Upper lobe of left lung (tissue), 6 donors: ENCODE measurements at regions not wholly inside any gene's neighbourhood (a gene's known extent, or its start where the extent isn't known, plus 50 kb on each side); places are given as distances from the start of the nearest gene placed in this dataset.

ENCODE experiments used
- ATAC-seq, 2 donors: fragments of 200-7000 bp; cut with Tn5 transposase; one replicate each; pipeline ENCODE4 v1.9.1; 2022; ENCODE audit warnings: mild to moderate bottlenecking in 2 of 2, moderate library complexity in 2 of 2; ENCODE audit not compliant: low FRiP score in 2 of 2
- DNase-seq, 2 donors: peaks; one replicate each; pipeline ENCODE4 v3.0.0-alpha.2; 2019 to 2020
- H3K27ac ChIP-seq, 4 donors: fragments of 200-600 bp; sonication (generic); one replicate each; pipeline ENCODE4 v1.5.1; 2016 to 2019
- H3K27me3 ChIP-seq, 4 donors: fragments of 200-600 bp; sonication (generic); one replicate each; pipeline ENCODE4 v1.5.1; 2017 to 2019
- H3K36me3 ChIP-seq, 4 donors: fragments of 200-600 bp; sonication (generic); one replicate each; pipeline ENCODE4 v1.5.1; 2016 to 2019
- H3K4me1 ChIP-seq, 4 donors: fragments of 200-600 bp; sonication (generic); one replicate each; pipeline ENCODE4 v1.5.1; 2018 to 2019
- H3K4me3 ChIP-seq, 4 donors: fragments of 200-600 bp; sonication (generic); one replicate each; pipeline ENCODE4 v1.5.1; 2017 to 2019; ENCODE audit warnings: mild to moderate bottlenecking in 2 of 4, moderate library complexity in 1 of 4
- H3K9me3 ChIP-seq, 4 donors: fragments of 200-600 bp; sonication (generic); one replicate each; pipeline ENCODE4 v1.5.1; 2018 to 2019
- EP300 ChIP-seq, 4 donors: sonication (generic); formaldehyde crosslinking; IDR thresholded peaks; one replicate each; pipeline ENCODE4 v1.5.1; 2017; ENCODE audit warnings: antibody characterized with exemption in 4 of 4, control low read depth in 2 of 4
- POLR2A ChIP-seq, 4 donors: fragments of 450-650 bp; IDR thresholded peaks; one replicate each; pipeline ENCODE4 v1.5.1; 2016 to 2017; ENCODE audit warnings: antibody characterized with exemption in 4 of 4, mild to moderate bottlenecking in 2 of 4
- POLR2AphosphoS5 ChIP-seq, 2 donors: sonication (generic); formaldehyde crosslinking; IDR thresholded peaks; one replicate each; pipeline ENCODE4 v1.5.1; 2017; ENCODE audit warnings: antibody characterized with exemption in 2 of 2
- WGBS, 2 donors: methylation state at CpG; one replicate each; pipeline ENCODE4 v1.1.5; 2017 to 2018; 5-methylcytosine and 5-hydroxymethylcytosine counted together
- TF ChIP-seq, protein P1 (sequence below), 6 experiments: fragments of 450-650 bp in 4 of 6; fragments of 200-600 bp in 2 of 6; sonication (generic) in 2 of 6; IDR thresholded peaks; one replicate each; pipeline ENCODE4 v1.5.1; 2016 to 2019; ENCODE audit warnings: antibody characterized with exemption in 6 of 6
- donor health status: DM: no; HTN: no; CAD: no; lungs with moderate emphysema.
- donor health status: DM: no; HTN: yes; CAD: no; lungs with severe emphysema.

DNA sequence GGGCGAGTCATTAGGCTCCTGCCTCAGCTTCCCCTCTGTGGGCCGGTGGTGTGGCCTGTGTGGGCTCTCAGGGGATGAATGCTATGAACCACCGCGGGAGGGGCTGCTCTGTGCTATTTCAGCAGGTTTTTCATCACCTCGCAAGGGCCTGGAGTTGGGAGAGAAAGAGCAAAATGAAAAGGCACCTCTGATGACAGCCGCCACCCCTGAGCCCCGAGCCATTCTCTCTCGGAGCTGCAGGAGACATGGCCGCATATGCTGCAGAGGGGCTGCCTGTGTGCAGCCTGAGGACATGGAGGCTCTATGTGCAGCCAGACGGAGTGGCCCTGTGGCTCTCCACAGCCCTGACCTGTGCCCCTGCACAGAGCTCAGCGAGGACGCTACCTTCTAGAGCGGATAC, 96.2 kb upstream of the CTDP1 start:
- no peaks in the 10 kb centered on the region for H3K27me3 ChIP-seq
- no peak overlapping the region for H3K4me3 ChIP-seq
- TF ChIP-seq POLR2AphosphoS5 (IDR thresholded peaks at IDR 0.05) (no peak), POLR2A (IDR thresholded peaks at IDR 0.05) (no peak), EP300 (IDR thresholded peaks at IDR 0.05) (no peak)
- TF ChIP-seq, protein P1, sequence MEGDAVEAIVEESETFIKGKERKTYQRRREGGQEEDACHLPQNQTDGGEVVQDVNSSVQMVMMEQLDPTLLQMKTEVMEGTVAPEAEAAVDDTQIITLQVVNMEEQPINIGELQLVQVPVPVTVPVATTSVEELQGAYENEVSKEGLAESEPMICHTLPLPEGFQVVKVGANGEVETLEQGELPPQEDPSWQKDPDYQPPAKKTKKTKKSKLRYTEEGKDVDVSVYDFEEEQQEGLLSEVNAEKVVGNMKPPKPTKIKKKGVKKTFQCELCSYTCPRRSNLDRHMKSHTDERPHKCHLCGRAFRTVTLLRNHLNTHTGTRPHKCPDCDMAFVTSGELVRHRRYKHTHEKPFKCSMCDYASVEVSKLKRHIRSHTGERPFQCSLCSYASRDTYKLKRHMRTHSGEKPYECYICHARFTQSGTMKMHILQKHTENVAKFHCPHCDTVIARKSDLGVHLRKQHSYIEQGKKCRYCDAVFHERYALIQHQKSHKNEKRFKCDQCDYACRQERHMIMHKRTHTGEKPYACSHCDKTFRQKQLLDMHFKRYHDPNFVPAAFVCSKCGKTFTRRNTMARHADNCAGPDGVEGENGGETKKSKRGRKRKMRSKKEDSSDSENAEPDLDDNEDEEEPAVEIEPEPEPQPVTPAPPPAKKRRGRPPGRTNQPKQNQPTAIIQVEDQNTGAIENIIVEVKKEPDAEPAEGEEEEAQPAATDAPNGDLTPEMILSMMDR (IDR thresholded peaks at IDR 0.05), result no peak
- ATAC-seq (no peak), DNase-seq (no peak)
- no peaks in the 10 kb centered on the region for H3K9me3 ChIP-seq
- H3K4me1 ChIP-seq, result peaks cover 0 to under 1% (median 0%) of the 10 kb centered on the region in 4 donors
- no peak overlapping the region for H3K27ac ChIP-seq
- H3K36me3 ChIP-seq, result no peaks in the 10 kb centered on the region
- WGBS, 2 donors, result 86 to 93% methylated on average over 7 to 13 of the region's 13 CpGs

DNA sequence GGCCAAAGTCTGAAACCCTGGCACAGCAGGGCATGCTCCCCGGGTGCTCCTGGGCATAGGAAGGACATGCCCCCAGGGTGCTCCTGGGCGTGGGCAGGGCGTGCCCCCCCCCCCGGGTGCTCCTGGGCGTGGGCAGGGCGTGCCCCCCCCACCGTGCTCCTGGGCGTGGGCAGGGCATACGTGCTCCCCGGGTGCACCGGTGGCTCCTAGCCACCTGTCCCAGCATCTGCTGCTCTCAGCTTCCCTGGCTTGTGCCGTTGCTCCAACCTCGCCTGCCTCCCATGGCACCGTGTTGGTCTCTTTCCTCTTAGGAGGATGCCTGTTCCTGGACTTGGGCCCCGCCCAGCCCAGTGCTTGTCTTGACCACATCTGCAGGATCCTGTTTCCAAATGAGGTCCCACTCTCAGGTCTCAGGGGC, 95.6 kb upstream of the CTDP1 start:
- no peak for ATAC-seq
- no peak for DNase-seq
- TF ChIP-seq POLR2AphosphoS5 (IDR thresholded peaks at IDR 0.05) (no peak), EP300 (IDR thresholded peaks at IDR 0.05) (no peak), POLR2A (IDR thresholded peaks at IDR 0.05) (no peak)
- TF ChIP-seq, protein P1 (IDR thresholded peaks at IDR 0.05), result no peak
- Histone ChIP-seq H3K4me1 (peaks cover 0 to 3% (median 0%) of the 10 kb centered on the region in 4 donors), H3K27me3 (no peaks in the 10 kb centered on the region), H3K36me3 (no peaks in the 10 kb centered on the region), H3K9me3 (no peaks in the 10 kb centered on the region), H3K27ac (no peak overlapping the region), H3K4me3 (no peak overlapping the region)
- WGBS, 2 donors, result 65 to 66% methylated on average over 3 to 12 of the region's 15 CpGs

DNA sequence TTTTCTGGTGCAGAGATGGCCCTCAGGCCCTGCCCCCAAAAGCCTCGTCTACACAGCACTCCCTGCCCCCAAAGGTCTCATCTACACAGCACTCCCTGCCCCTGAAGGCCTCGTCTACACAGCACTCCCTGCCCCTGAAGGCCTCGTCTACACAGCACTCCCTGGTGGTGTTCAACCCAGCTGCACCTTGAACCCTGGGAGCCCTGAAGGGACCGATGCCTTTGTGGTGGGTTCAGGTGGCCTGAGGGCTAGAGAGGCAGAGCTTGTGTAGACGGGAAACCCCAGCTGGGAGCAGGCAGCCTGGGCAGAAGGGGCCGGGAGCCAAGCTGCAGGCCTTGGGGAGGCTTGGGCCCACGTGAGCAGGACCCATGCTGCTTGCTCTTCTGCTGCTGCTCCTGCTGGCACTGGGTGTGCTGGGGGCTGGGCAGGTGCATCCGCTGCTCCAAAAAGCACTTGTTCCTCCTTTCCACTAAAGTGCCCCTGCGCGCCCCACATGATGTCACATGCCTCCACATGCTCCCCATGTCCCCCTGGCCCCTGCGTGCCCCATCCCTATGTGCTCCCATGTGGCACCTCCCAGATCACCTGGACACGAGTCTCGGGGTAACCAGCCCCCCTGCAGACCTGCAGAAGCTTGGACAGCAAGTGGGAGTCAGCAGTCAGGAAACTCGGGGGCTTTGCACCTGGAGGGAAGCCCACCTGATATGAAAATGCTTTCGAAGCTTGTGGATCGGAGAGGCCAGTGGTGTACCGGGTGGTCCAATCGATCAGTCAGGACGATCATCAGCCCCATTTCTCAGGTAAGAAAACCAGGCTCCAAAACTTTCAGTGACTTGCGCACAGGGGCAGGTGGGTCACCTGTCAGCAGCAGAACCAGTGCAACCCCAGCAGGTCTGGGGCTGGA, 94.9 kb upstream of the CTDP1 start:
- H3K27me3 ChIP-seq, result no peaks in the 10 kb centered on the region
- DNase-seq (no peak), ATAC-seq (no peak)
- H3K4me1 ChIP-seq, result peaks cover 0 to 10% (median 0%) of the 10 kb centered on the region in 4 donors
- H3K4me3 ChIP-seq, result no peak overlapping the region
- H3K9me3 ChIP-seq, result no peaks in the 10 kb centered on the region
- TF ChIP-seq, protein P1 (IDR thresholded peaks at IDR 0.05), result no peak
- TF ChIP-seq POLR2AphosphoS5 (IDR thresholded peaks at IDR 0.05), result no peak
- H3K27ac ChIP-seq, result no peak overlapping the region
- WGBS, 2 donors, result 78 to 82% methylated on average over 12 to 20 of the region's 20 CpGs
- H3K36me3 ChIP-seq, result no peaks in the 10 kb centered on the region

DNA sequence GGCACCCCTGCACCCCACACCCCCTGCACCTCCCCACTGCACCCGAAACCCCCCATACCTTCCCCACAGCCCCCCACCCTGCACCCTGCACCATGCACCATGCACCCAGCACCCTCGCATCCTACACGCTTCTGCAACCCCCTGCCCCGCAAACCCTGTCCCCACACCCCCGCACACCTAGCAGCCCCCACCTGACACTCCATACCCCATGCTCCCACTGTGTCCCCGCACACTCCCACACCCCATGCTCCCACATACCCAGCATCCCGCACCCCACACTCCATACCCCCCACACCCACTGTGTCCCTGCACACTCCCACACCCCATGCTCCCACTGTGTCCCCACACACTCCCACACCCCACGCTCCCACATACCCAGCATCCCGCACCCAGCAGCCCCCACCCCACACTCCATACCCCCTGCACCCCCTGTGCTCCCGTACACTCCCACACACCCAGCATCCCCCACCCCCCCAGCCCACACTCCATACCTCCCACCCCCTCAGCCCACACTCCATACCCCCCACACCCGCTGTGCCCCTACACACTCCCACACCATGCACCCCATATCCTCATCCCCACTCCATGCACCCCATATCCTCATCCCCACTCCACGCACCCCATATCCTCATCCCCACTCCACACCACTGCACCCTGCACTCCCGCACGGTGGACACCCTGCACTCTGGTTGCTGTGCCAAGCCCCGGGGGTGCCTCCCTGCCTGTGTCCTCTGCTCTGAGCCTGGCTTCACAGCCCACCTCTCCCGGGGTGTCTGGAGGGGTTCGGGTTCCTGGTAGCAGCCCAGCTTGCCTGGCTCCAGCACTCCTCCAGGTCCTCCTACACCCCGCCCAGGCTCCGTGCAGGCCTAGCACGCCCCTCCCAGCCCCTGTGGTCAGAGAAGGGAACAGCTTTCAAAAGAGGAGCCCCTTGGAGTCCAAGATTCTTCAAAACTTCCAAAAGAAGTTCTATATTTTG, 93.9 kb upstream of the CTDP1 start:
- ATAC-seq (no peak), DNase-seq (no peak)
- no peaks in the 10 kb centered on the region for H3K36me3 ChIP-seq
- peaks cover 0 to 16% (median 2%) of the 10 kb centered on the region in 4 donors for H3K4me1 ChIP-seq
- H3K9me3 ChIP-seq, result no peaks in the 10 kb centered on the region
- 78 to 94% methylated on average over 10 to 16 of the region's 20 CpGs for WGBS, 2 donors
- H3K27ac ChIP-seq, result no peak overlapping the region
- H3K27me3 ChIP-seq, result no peaks in the 10 kb centered on the region
- H3K4me3 ChIP-seq, result no peak overlapping the region
- no peak for TF ChIP-seq POLR2A (IDR thresholded peaks at IDR 0.05)
